KG1 (cell line): ENCODE measurements at regions not wholly inside any gene's neighbourhood (a gene's known extent, or its start where the extent isn't known, plus 50 kb on each side); places are given as distances from the start of the nearest gene placed in this dataset.

ENCODE experiments used
- DNase-seq: peaks from one replicate; lab custom pipeline; 2025; lab: John Stamatoyannopoulos, UW

DNA sequence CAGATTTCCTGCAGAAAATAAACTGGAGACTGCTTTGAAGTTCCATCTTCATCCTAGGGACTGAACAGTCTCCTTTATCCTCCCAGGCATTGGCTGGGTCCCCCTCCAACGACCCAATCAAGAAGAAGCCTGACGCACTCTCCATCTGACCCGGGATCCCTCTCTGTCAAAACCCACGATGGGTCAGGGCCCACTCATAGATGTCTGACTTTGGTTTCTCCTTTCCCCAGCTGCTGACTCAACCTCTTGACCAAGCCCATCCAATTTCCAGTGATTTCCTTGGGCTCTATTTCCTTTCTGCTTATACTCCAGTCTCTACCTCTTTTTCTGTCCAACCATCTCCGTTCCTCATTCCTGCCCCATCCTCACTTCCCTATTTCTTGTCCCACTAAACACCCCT, 189.7 kb downstream of the MIAT start:
- DNase-seq, result no peak

DNA sequence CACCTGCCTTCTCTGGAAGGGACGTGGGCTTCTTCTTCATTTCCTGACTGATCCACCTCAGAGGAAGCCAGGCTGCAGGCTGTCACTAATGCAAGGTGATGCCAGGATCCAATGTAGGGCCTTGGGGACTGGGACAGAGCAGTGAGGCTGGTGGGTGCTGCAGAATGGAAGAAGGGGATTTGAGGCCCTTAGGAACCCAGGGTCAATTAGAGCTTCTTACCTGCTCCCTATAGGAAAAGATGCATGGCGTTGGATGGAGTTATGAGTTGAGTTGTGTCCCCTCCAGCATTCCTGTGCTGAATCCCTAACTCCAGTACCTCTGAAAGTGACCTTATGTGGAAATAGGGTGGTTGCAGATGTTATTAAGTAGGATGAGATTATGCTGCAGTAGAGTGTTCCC, 190.4 kb downstream of the MIAT start:
- DNase-seq, result no peak

DNA sequence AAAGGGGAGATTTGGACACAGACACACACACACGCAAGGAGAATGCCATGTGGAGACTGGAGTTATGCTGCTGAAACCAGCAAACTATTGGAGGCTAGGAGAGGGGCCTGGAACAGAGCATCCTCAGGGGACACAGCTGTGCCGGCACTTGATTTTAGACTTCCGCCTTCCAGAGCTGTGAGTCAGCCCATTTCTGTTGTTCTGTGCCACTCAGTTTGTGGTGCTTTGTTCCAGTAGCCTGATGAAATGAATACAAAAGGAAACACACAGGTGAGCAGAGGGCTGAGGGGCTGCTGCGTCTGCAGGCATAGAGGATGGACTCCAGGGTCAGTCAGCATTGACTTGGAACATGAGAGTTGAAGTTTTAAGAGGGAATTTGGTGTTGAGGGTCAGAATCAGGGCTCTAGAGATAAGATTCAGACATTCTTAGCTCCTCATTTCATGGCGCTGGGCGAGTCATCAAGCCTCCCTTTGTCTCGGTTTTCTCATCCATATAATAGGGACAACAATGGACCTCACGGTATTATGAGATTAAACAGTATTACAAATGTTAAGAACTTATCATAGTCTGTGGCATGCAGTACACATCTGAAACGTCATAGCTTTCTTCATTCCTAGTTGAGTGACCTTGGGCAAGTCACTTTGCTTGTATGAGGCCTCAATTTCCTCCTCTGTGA, 191.0 kb downstream of the MIAT start:
- DNase-seq, result no peak

DNA sequence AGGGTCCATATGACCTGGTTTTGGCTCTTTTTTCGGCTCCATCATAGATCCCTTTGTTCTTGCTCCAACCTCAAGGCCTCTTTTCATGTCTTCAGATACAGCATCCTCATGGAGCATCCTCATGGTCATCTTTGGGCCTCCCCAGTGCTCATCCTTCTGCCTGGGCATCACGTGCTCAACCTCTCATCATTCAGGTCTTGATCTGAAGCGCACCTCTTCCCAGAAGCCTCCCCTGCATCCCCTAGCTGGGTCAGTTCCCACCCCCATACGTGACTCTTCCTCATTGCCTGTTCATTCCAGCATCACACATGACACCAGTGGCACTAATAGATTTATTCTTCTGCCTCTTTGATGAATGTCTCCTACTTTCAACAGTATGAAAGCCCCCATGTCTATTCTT, 192.2 kb downstream of the MIAT start:
- DNase-seq, result no peak

DNA sequence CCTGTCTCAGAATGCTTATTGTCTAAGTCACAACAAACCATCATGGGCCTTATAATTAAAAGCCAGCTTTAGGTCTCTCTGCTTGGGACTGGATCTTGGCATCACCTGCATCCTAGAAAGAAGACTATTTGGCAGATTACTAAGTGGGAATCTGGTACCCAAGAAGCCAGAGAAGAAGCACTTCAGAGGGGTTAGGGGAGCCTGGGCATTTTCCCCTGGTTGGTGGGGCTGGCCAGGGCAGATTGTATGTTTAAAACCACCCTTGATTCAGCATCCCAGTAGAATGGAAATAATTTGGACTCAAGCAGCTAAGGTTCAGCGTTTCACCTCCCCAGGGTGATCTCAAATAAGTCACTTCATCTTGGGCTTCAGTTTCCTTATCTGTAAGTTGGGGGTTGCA, 193.7 kb downstream of the MIAT start:
- DNase-seq, result no peak

DNA sequence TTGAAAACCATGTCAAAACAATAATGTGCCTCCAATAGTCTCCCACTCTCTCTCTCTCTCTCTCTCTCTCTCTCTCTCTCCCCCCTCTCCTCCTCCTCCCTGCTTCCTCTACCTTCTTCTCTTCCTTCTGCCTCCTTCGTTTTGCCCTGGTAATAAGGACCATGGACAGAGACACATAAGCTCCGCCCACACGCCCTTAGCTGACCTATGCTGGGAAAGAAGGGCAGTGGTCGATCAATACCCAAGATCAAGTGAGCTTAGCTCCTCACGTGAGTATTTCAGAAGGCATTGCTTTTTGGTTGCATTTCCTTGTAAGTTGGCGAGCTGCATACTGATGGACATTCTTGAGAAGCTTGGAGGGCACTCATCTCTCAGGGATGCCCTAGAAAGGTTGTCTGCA, 194.8 kb downstream of the MIAT start:
- no peak for DNase-seq

DNA sequence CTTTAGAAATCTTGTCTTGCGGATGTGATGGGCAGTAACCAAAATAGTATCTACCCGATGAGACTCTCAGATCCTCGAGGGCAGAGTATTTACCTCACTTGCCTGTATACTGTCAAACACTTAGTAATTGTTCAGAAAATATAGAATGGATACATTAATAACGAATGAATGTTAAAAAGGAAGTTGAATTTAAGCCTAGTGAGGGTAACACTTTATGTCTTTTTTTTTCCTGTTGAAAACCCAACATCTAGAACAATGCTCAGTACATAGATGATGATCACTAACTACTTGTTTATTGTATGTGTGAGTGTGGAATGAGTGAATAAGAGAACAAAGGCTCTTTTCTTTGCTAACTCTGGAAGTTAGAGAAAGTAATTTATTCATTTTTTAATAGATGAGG, 195.7 kb downstream of the MIAT start:
- DNase-seq, result no peak

DNA sequence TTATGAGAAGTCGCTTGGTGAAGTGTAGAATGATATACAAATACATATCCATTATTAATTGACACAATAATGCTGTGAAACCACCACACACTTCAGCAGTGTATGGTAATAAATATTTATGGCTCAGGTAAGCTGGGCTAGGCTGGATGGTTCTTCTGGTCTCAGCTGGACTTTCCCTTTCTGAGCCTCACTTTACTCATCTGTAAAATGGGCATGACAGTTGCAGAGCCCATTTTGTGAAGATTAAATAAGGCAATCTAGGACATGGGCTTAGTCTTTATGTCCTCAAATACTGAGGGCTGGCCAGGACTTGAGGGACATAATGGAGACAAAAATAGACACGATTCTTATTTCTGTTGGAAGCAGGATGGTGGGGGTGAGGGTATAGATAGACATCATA, 196.1 kb downstream of the MIAT start:
- no peak for DNase-seq

DNA sequence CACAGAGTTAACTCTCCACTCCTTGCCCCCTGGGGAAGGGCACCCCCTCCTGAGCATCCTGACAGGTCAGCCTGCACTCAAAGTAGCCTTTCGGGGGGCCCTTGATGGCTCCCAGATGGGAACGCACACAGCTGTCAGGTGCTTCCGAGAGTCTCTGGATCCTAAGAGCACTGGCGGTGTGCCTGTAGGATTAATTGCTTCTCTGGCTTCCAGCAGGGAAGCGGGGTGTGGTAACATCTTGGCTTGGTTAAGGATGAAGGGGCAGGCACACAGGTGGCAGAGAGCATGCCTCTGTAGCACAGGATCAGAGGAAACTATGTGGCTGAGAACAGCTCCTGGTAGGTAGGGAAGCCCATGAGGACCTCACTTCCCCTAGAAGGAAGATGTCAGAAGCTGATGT, 199.8 kb downstream of the MIAT start:
- DNase-seq, result no peak

DNA sequence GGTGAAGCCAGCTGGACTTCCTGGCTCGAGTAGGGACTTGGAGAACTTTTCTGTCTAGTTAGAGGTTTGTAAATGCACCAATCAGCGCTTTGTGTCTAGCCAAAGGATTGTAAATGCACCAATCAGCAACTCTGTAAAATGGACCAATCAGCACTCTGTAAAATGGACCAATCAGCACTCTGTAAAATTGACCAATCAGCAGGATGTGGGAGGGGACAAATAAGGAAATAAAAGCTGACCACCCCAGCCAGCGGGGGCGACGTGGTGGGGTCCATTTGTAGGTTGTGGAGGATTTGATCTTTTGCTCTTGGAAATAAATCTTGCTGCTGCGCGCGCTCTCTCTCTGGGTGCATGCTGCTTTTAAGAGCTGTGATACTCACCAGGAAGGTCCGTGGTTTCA, 202.9 kb downstream of the MIAT start:
- no peak for DNase-seq

DNA sequence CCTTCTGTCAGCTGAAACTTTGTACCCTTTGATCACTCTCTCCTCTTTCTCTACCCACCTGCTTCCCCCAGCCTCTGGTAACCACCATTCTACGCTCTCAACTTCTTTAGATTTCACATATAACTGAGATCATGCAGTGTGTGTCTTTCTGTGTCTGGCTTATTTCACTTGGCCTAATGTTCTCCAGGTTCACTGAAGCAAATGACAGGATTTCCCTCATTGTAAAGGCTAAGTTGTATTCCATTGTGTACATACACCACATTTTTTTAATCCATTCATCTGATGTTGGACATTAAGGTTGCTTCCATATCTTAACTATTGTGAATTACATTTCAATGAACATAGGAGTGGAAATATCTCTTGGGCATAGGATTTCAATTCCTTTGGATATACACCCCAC, 207.6 kb downstream of the MIAT start:
- no peak for DNase-seq

DNA sequence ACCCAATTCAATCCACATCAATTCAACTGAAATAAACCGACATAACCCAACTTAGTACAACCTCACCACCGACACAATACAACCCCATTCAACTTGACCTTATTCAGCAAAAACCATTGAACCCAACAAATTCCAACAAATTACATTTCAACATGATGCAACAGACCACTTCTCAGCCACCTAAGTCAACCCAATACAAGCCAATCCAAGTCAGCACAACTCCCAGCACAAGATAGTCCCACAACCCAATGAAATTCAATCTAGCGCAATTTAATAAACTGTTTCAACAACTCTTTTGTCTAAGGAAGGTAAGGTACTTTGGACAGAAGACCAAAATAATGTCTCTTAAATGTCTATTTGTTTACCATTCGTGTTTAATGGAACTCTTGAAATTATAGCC, 226.0 kb downstream of the MIAT start:
- DNase-seq, result no peak

DNA sequence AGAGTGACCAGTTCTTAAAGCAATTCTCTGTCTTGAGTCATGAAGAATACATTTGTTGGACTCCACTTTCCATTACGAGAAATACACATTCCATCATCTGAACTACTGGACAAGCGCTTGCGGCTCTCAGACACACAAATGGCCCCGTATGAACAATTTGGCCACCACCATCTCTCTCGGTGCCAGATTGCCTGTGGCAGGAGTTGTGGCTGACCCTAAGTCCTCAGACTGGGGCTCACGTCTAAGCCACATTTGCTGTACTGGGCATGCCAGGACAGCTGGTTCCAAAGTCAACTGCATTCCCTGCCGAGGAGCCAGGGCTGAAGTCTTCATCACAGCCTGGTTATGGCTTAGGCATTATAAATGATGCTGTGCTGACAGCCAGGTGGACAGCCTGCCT, 227.5 kb downstream of the MIAT start:
- DNase-seq, result no peak

DNA sequence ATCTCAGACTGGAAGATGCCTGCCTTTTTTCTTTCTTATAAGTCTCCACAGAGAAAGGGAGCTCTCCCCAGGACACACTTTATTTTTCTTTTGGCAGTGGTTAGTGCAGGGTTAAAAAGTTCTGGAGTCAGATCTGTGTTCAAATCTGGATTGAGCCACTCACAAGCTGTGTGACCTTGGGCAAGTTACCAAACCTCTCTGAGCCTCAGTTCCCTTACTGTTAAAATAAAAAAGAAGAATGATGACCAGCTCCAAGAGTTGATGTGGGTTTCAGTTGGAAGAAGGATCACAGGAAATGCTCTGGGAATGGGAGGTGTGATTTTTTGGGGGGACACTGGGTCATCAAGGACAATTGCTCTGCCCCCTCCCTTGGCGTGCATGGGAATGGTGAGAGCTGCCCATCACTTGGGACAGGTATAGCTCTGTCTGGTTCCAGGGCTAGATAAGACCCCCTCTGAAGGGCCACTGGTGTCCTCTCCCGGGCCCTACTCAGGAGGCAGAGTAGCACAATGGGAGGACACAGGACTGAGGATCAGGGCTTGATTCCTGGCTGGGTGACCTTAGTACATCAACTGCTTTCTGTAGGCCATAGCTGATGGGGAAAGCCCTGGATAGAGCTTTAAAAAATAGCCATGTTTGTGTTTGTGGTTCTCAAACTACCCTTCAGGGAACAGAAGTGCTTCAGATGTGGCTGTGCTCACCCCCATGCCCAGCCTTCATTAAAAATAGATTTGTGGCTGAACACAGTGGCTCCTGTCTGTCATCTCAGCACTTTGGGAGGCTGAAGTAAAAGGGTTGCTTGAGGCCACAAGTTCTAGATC, 228.3 kb downstream of the MIAT start:
- DNase-seq, result no peak

DNA sequence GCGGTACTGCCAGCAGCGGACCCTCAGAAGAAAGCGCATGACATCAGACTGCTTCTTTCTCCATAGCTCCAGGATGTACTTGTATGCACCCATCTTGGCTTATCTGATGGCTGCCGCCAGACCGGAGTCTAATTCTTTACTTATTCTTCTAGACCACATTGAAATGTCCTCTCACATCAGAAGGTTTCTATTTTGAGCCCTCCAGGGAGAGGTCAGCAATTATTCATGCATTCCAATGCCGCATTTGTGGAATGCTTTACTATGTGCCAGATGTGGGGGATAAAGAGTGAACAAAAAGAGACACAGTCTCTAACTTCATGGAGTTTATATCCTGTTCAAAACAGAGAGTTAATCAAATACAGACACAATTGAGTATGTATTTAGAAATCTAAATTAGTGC, 230.1 kb downstream of the MIAT start:
- no peak for DNase-seq

DNA sequence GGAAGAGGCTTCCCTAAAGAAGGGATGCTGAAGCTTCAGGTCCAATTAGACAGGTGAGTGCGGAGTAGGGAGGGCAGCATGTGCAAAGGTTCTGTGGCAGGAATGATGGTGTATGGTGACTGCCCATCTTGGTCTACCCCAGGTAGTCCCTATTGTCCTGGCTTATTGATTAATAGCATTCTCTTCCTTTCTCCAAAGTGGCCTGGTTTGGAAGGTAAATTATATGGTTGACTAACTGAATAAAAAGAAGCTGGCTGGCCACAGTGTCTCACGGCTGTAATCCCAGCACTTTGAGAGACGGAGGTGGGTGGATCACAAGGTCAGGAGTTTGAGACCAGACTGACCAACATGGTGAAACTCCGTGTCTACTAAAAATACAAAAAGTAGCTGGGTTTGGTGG, 230.5 kb downstream of the MIAT start:
- no peak for DNase-seq

DNA sequence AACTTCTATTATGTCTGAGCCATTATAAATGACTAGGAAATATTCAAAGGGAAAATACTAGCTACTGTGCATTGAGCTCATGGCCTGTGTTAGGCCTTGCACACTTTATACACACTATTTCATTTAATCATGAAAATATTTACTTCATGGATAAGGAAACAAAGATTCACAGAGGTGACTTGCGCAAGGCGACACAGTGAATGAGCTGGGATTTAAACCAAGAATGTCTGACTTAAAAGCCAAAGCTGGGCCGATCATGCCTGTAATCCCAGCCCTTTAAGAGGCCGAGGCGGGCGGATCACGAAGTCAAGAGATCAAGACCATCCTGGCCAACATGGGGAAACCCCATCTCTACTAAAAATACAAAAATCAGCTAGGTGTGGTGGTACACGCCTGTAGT, 231.5 kb downstream of the MIAT start:
- DNase-seq, result no peak

DNA sequence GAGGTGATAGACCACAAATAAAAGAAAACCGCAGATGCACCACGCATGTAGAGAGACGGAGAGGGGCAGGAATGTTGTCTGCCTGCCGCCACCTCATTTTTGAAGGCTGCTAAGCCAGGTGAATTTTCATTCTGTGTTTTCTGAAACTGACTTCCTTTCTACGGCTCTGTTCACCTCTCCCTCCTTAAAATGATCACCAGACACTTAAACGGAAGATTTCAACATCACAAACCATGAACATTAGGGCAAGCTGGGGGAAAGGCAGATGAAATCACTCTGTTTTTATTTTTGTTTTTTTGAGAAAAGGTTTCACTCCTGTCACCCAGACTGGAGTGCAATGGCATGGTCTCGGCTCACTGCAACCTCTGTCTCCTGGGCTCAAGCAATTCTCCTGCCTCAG, 232.4 kb downstream of the MIAT start:
- DNase-seq, result no peak

DNA sequence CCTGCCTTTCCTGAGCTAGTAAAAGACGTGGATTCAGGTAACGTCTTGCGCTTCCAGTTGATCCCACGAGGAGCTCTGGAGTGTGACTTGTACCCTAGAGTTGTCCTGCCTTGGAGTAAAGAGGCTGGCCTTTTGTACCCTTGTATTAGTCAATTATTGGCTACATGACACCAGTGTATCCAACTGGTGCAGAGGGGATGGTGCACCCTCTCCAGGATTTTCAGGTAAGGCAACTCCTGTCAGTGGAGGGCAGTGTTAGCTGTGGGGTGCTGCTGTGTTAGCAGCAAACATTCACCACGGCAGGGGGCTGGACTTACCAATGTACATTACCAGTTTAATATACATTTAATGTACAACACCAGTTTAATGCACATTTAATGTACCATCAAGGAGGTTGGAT, 233.5 kb downstream of the MIAT start:
- no peak for DNase-seq

DNA sequence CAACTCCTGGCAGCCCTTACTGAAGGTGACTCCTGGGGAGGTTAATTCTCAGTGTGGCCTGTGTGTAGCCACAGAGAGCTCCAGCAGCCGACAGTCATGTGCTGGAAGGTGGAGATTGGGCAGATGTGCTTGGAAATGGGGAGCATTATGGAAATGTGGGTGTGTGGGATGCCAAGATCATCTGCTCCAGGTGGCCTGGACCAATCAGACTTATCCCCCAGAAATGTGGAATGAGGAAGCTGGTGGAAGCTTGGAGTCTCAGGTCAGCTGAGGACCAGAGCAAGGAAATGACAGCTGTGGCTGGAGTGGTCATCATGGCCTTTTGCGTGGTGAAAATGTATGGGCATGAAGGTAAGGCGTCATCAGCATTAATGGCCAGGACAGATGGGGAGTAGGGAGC, 234.0 kb downstream of the MIAT start:
- no peak for DNase-seq

DNA sequence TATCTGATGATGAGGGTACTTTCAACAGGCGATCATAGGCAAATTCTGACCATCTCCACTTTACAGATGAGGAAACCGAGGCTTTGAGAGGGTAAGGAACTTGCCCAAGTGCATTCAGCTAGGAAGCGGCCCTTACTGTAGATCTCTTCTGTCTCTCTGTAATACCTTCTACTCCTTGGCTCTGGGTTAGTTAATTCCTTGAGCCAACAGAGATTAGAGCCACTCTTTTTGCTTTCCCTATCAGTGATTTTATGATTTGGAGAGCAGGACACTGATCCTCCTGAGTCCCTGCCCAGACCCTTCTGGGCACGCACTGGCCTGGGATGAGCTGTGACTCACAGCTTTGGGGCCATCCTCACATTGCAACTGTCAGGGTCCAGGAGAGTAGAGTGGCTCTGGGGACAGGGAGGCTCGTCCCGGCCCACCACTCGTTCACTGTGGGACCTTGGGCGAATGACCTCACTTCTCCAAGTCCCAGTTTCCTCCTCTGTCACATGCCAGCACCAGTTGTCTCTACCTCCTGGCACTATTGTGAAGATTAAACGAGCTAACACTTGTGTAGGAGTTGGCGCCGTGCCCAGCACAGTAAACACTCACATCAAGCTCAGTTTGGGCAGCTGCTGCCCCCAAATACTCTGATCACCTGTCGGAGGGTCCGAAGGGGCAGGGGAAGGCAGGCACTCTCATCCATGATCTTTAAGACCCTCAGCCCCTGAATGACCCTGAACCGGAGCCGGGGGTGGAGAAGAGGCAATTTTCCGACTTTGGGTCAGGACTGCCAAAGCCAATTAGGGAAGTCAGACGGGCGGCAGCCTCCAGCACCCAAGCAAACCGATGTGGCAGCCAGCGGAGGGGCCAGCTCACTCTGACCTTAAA, 235.0 kb downstream of the MIAT start:
- no peak for DNase-seq

DNA sequence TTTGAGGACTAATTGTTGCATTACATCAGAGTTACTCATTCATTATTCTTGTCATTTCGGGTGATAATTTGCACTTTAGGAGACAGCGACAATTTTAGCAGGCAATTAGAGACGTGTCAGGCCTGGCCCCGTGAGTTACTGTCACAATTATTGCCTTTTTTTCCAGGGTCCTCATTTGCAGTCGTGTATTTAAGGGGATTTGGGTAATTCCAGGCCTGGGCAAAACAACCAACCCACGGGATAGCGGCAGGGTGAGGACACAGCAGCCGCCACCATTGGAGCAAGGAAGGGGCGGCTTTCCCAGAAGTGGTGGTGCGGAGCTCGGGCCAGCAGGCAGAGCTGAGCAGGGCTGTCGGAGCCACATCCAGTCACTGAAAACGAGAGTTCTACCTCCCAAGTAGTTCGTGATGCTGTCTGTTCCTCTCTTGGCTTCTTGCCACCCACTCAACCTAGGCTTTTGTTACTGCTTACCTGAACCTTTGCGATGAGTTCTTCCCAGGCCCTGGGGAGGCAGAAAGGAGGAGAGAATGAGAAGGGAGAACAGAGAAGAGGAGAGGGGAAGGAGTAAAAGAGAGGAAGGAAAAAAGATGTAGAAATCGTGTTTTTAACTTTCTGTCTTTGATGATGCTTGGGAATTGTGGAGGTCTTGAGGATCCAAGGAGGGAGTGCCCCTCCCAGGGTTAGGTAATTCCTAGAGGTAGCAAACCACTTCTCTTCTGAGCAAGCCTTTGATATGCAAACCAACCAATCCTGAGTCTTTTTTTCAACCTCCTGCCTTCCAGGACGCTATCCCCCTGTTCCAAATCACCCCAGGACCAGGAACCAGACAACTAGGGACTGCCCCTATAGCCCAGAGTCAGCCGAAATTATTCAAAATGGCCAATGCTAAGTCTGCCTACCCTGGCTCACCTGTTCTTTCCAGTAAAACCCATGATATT, 236.1 kb downstream of the MIAT start:
- DNase-seq, result no peak
